SK-N-MC (cell line): ENCODE measurements at regions not wholly inside any gene's neighbourhood (a gene's known extent, or its start where the extent isn't known, plus 50 kb on each side); places are given as distances from the start of the nearest gene placed in this dataset.
"Not testable (repeated sequence)": the region's sequence is repeated elsewhere in the genome, so short reads cannot be mapped to it uniquely, and the experiment has no call there.

ENCODE experiments used
- DNase-seq: peaks from one replicate; pipeline ENCODE4 v3.0.0-alpha.2; 2011; ENCODE audit warnings: low read depth, low spot score
- H3K27ac ChIP-seq: fragments of 200-600 bp; sonication (generic); 2 replicates; pipeline ENCODE4 v1.5.1; 2016; ENCODE audit warnings: mixed run types
- H3K36me3 ChIP-seq: fragments of 200-600 bp; sonication (generic); 2 replicates; pipeline ENCODE4 v1.6.1; 2017; ENCODE audit warnings: antibody characterized with exemption, low read length, mixed read lengths; ENCODE audit not compliant: insufficient read depth
- H3K4me3 ChIP-seq: fragments of 200-600 bp; sonication (generic); 2 replicates; pipeline ENCODE4 v1.5.1; 2016
- H3K9ac ChIP-seq: fragments of 200-600 bp; sonication (generic); 2 replicates; pipeline ENCODE4 v1.8.0; 2017; ENCODE audit warnings: mixed run types, mixed read lengths; ENCODE audit not compliant: insufficient read length
- H3K9me3 ChIP-seq: fragments of 200-600 bp; sonication (generic); 2 replicates; pipeline ENCODE4 v1.6.1; 2017; ENCODE audit warnings: low read depth, mild to moderate bottlenecking, antibody characterized with exemption, low read length, moderate library complexity, mixed read lengths
- EZH2 ChIP-seq: fragments of 200-600 bp; sonication (generic); IDR thresholded peaks from one replicate; pipeline ENCODE4 v1.6.1; 2017; ENCODE audit warnings: antibody characterized with exemption
- FOXP2 ChIP-seq: optimal IDR thresholded peaks from 2 replicates; pipeline ENCODE3; 2011; ENCODE audit warnings: mild to moderate bottlenecking, moderate library complexity; ENCODE audit not compliant: insufficient read depth; ENCODE audit errors: extremely low read length, control extremely low read depth
- POLR2AphosphoS5 ChIP-seq: IDR thresholded peaks from 2 replicates; pipeline ENCODE4 v1.6.1; 2012; ENCODE audit warnings: mild to moderate bottlenecking, low read depth, low read length, borderline replicate concordance

DNA sequence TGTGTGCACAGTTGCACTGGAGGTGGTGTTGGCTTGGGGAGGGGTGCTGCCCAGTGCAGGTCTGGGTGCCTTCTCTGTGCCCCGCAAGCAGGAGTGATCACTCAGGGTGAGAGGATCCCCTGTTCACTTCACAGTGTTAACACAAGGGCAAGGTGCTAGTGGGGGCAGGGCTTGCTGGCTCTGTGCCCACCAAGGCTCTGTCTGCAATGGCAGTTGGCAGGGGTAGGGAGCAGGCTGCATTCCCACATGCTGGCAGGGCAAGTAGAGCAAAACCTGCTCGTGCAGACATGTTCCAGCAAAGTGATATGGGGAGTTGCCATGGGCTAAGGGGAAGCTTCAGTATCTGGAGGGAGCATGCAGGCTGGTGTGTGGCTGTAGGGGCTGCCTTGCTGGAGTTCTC, 428.0 kb downstream of the ZNF674 start:
- no peak overlapping the region for H3K27ac ChIP-seq
- no peak for TF ChIP-seq POLR2AphosphoS5
- no peak for TF ChIP-seq FOXP2
- no peak for TF ChIP-seq EZH2
- no peak for DNase-seq
- no peaks in the 10 kb centered on the region for H3K9me3 ChIP-seq
- H3K9ac ChIP-seq = no peak overlapping the region
- H3K4me3 ChIP-seq = no peak overlapping the region
- H3K36me3 ChIP-seq = no peaks in the 10 kb centered on the region

DNA sequence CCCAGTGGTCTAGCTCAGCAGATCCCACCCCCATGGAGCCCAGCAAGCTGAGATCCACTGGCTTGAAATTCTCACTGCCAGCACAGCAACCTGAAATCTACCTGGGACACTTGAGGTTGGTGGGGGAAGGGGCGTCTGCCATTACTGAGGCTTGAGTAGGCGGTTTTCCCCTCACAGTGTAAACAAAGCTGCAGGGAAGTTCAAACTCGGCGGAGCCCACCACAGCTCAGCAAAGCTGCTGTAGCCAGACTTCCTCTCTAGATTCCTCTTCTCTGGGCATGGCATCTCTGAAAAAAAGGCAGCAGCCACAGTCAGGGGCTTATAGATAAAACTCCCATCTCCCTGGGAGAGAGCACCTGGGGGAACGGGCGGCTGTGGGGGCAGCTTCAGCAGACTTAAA, 457.9 kb downstream of the ZNF674 start:
- H3K36me3 ChIP-seq, DNase-seq, H3K4me3 ChIP-seq, H3K9me3 ChIP-seq, H3K9ac ChIP-seq, H3K27ac ChIP-seq: not testable (repeated sequence)

DNA sequence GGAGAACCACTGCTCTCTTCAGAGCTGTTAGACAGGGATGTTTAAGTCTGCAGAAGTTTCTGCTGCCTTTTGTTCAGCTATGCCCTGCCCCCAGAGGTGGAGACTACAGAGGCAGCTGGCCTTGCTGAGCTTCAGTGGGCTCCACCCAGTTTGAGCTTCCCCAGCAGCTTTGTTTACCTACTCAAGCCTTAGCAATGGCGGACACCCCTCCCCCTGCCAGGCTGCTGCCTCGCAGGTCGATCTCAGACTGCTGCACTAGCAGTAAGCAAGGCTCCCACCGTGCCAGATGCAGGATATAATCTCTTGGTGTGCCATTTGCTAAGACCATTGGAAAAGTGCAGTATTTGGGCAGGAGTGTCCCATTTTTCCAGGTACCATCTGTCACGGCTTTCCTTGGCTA, 465.1 kb downstream of the ZNF674 start:
- not testable (repeated sequence) for H3K9me3 ChIP-seq, H3K27ac ChIP-seq, H3K9ac ChIP-seq, H3K4me3 ChIP-seq, H3K36me3 ChIP-seq, DNase-seq

DNA sequence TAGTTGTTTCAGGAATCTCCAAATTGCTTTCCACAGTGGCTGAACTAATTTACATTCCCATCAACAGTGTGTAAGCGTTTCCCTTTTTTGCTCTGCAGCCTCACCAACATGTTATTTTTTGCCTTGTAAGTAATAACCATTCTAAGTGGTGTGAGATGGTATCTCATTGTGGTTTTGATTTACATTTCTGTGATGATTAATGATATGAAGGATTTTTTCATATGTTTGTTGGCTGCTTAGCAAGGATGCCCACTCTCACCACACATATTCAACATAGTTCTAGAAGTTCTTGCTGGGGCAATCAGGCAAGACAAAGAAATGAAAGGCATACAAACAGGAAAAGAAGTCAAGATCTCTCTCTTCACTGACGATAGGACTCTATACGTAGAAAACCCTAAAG, 472.4 kb downstream of the ZNF674 start:
- Histone ChIP-seq H3K27ac (no peak overlapping the region), H3K9ac (no peak overlapping the region), H3K36me3 (no peaks in the 10 kb centered on the region), H3K4me3 (no peak overlapping the region), H3K9me3 (no peaks in the 10 kb centered on the region)
- no peak for DNase-seq
- TF ChIP-seq EZH2 (no peak), POLR2AphosphoS5 (no peak), FOXP2 (no peak)

DNA sequence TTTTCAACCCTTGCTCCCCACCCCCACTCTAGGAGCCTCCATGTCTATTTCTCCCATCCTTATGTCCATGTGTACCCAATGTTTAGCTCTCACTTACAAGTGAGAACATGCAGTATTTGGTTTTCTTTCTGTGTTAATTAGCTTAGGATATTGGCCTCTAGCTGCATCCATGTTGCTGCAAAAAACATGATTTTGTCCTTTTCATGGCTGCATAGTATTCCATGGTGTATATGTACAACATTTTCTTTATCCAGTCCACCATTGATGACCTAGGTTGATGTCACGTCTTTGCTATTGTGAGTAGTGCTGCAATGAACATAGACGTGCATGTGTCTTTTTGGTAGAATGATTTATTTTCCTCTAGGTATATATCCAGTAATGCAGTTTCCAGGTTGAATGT, 472.8 kb downstream of the ZNF674 start:
- Histone ChIP-seq H3K27ac (no peak overlapping the region), H3K9ac (no peak overlapping the region), H3K36me3 (no peaks in the 10 kb centered on the region), H3K9me3 (no peaks in the 10 kb centered on the region), H3K4me3 (no peak overlapping the region)
- DNase-seq = no peak
- TF ChIP-seq EZH2 (no peak), POLR2AphosphoS5 (no peak), FOXP2 (no peak)

DNA sequence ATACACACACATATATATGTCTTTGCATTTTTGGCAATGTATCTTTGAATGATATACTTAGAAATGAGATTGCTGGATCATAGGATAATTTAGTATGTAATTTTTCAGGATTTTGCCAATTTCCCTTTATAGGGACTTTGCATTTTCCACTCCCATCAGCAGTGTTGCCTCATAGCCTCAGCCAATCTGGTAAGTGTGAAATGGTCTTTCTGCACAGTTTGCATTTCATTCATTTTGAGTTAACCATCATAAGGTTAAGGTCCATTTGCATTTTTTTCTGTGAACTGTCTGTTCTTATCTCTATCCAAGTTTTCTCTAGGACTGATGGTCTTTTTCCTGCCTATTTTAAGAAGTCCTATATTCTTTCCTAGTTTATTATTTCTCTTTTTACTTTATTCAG, 474.8 kb downstream of the ZNF674 start:
- no peak overlapping the region for H3K9ac ChIP-seq
- no peaks in the 10 kb centered on the region for H3K9me3 ChIP-seq
- TF ChIP-seq FOXP2 (no peak), EZH2 (no peak), POLR2AphosphoS5 (no peak)

DNA sequence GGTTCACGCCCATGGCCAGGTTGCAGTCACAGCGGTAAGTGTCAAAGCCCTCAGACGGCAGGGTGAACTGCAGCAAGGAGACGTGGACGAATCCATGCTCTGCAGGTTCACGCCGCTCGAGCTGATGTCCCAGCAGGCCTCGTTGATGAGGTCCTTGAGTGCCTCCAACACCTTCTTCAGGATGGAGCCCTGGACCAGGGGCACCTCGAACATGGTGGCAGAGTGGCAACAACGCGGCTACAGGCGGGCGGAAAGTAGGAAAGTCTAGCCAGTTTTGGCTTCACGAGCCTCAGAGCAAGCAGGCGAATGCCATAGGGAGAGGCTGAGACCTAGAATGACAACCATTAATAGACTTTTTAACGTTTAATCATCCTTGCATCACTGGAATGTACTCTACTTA, 485.9 kb downstream of the ZNF674 start:
- TF ChIP-seq EZH2 = no peak
- no peak for TF ChIP-seq POLR2AphosphoS5
- TF ChIP-seq FOXP2 = no peak

More for the DNA sequence above, 474.8 kb downstream of the ZNF674 start:
- Histone ChIP-seq H3K36me3 (no peaks in the 10 kb centered on the region), H3K27ac (no peak overlapping the region), H3K4me3 (no peak overlapping the region)
- DNase-seq = no peak

DNA sequence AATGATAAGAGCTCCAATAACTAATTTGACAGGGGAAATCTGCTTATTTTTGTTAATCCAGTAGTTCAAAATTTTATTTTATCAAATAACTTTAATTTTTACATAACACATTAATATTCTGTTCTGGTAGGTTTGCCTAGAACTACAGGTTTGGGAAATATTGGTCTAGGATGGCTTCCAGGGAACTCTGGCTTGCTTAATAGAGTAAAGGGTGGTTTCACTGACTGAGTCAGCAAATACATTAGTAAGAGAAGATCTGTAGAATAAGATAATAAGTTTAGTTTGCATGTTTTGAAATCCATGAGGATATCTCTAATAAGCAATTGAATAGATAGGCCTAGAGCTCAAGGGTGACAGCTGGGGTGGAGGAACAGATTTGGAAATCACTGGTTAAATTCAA, 500.7 kb downstream of the ZNF674 start:
- no peaks in the 10 kb centered on the region for H3K36me3 ChIP-seq
- TF ChIP-seq POLR2AphosphoS5 = no peak
- TF ChIP-seq EZH2 = no peak
- no peak for TF ChIP-seq FOXP2
- H3K27ac ChIP-seq = no peak overlapping the region
- no peaks in the 10 kb centered on the region for H3K9me3 ChIP-seq
- H3K4me3 ChIP-seq = no peak overlapping the region
- DNase-seq = no peak
- no peak overlapping the region for H3K9ac ChIP-seq

More for the DNA sequence above, 485.9 kb downstream of the ZNF674 start:
- H3K9me3 ChIP-seq = no peaks in the 10 kb centered on the region
- H3K27ac ChIP-seq = no peak overlapping the region
- H3K36me3 ChIP-seq = no peaks in the 10 kb centered on the region
- no peak for DNase-seq
- no peak overlapping the region for H3K4me3 ChIP-seq
- no peak overlapping the region for H3K9ac ChIP-seq

DNA sequence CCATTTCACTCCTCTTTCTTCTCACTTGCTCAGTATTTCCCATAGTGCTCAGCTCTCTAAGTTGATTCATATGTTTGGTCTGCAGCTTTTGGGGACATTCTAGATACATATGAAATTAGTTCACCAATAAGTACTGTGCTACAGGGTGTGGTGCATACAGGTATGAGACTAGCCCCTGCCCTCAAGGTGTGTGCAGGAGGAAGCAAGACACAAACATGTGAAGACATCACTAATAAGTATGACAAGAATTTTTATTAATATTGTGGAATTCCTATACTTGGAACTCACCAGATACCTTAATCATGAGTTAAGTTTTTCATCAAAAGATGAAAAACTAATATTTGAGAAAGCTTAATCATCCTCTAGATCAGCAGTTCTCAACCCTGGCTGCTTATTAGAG, 505.2 kb downstream of the ZNF674 start:
- TF ChIP-seq FOXP2 (no peak), EZH2 (no peak), POLR2AphosphoS5 (no peak)
- Histone ChIP-seq H3K27ac (no peak overlapping the region), H3K9ac (no peak overlapping the region), H3K9me3 (no peaks in the 10 kb centered on the region), H3K36me3 (no peaks in the 10 kb centered on the region), H3K4me3 (no peak overlapping the region)
- no peak for DNase-seq
